ENCODE measurements at regions not wholly inside any gene's neighbourhood (a gene's known extent, or its start where the extent isn't known, plus 50 kb on each side); places are given as distances from the start of the nearest gene placed in this dataset.

GRCh38 chr10:64271983-64272382 lies 750.8 kb downstream of the REEP3 start (continued):
- no peak for TF ChIP-seq JUNB (CRISPR knock-in tag; IDR thresholded peaks at IDR 0.05; ENCODE audit: borderline replicate concordance)
- TF ChIP-seq SMARCC2 (IDR thresholded peaks at IDR 0.05) = no peak

DNA sequence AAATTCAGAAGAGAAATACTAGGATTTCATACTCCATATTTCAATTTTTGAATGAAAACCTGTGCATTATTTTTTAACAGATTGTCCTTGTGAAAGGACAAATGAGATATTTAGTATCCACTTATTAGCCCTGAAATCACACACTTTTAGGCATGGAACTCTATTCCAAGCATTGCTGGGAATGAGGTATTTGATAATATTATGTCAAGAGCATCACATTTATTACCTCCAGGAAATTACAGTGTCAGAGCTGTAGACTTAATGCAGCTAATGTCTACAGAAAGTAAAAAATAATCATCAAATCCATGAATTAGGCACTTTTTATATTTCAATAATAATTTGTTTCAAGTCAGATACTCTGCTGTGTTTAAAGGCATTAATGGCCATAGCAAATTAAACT lies 753.8 kb downstream of the REEP3 start:
- ChIA-PET POLR2A (no interaction called here), CTCF (ENCODE audit: low intra/inter-chr PET ratio, low total read pairs) (no interaction called here)
- Histone ChIP-seq H3K27me3 (ENCODE audit: control insufficient read depth in 1 of 2, insufficient read depth in 2 of 2, low read length in 2 of 2) (no peaks in the 10 kb centered on the region; a peak in 1 of 5 replicates), H3K36me3 (replicated peaks in 1 of 2; ENCODE audit: control insufficient read depth in 1 of 2, insufficient read depth in 2 of 2, low read length in 2 of 2) (no peaks in the 10 kb centered on the region), H3K27ac (ENCODE audit: extremely low read length, insufficient read depth, low read length) (no peak overlapping the region), H3K9me3 (ENCODE audit: low read length) (no peaks in the 10 kb centered on the region), H3K4me3 (replicated peaks in 1 of 3; ENCODE audit: insufficient read depth in 1 of 3, low read depth in 2 of 3, low read length in 3 of 3) (no peak overlapping the region), H3K4me1 (ENCODE audit: insufficient read depth, low read length) (no peaks in the 10 kb centered on the region), H2AFZ (ENCODE audit: low read length) (no peak overlapping the region), H3K4me2 (ENCODE audit: low read depth, low read length) (no peak overlapping the region), H3K79me2 (ENCODE audit: insufficient read depth, low read length) (no peaks in the 10 kb centered on the region), H4K20me1 (ENCODE audit: insufficient read depth, low read length) (no peaks in the 10 kb centered on the region), H3K9ac (ENCODE audit: insufficient read depth, low read depth, low read length) (no peak overlapping the region)
- no peak for FAIRE-seq
- intact Hi-C loops (cut with micrococcal nuclease; ENCODE audit: unreplicated experiment) = no loop called here
- in situ Hi-C loops (cut with HindIII; ENCODE audit: extremely low pct_ligation_motif_present, low pct_unique_long_range_greater_than_20kb) = no loop called here
- no peak for ATAC-seq
- BruUV-seq (replicated peaks) = no TSS peak
- DNase-seq (ENCODE audit: low spot score) = no peak
- TF ChIP-seq RFXANK (CRISPR knock-in tag; IDR thresholded peaks at IDR 0.05) (no peak), NCOA1 (CRISPR knock-in tag; IDR thresholded peaks at IDR 0.05) (no peak), ZNF251 (CRISPR knock-in tag; IDR thresholded peaks at IDR 0.05) (no peak), GATAD1 (CRISPR knock-in tag; IDR thresholded peaks at IDR 0.05) (no peak), ZBTB20 (CRISPR knock-in tag; IDR thresholded peaks at IDR 0.05; ENCODE audit: borderline replicate concordance, low read depth) (no peak), GTF2F1 (IDR thresholded peaks at IDR 0.05; ENCODE audit: low read length) (no peak), PLSCR1 (CRISPR knock-in tag; IDR thresholded peaks at IDR 0.05; ENCODE audit: borderline replicate concordance) (no peak), SSRP1 (CRISPR knock-in tag; IDR thresholded peaks at IDR 0.05) (no peak), ZNF441 (CRISPR knock-in tag; IDR thresholded peaks at IDR 0.05; ENCODE audit: borderline replicate concordance) (no peak), ZNF550 (CRISPR knock-in tag; IDR thresholded peaks at IDR 0.05; ENCODE audit: borderline replicate concordance) (no peak)
- TF ChIP-seq, protein P1, sequence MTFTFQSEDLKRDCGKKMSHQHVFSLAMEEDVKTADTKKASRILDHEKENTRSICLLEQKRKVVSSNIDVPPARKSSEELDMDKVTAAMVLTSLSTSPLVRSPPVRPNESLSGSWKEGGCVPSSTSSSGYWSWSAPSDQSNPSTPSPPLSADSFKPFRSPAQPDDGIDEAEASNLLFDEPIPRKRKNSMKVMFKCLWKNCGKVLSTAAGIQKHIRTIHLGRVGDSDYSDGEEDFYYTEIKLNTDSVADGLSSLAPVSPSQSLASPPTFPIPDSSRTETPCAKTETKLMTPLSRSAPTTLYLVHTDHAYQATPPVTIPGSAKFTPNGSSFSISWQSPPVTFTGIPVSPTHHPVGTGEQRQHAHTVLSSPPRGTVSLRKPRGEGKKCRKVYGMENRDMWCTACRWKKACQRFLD (CRISPR knock-in tag; IDR thresholded peaks at IDR 0.05; ENCODE audit: borderline replicate concordance) = no peak
- TF ChIP-seq, protein P2, sequence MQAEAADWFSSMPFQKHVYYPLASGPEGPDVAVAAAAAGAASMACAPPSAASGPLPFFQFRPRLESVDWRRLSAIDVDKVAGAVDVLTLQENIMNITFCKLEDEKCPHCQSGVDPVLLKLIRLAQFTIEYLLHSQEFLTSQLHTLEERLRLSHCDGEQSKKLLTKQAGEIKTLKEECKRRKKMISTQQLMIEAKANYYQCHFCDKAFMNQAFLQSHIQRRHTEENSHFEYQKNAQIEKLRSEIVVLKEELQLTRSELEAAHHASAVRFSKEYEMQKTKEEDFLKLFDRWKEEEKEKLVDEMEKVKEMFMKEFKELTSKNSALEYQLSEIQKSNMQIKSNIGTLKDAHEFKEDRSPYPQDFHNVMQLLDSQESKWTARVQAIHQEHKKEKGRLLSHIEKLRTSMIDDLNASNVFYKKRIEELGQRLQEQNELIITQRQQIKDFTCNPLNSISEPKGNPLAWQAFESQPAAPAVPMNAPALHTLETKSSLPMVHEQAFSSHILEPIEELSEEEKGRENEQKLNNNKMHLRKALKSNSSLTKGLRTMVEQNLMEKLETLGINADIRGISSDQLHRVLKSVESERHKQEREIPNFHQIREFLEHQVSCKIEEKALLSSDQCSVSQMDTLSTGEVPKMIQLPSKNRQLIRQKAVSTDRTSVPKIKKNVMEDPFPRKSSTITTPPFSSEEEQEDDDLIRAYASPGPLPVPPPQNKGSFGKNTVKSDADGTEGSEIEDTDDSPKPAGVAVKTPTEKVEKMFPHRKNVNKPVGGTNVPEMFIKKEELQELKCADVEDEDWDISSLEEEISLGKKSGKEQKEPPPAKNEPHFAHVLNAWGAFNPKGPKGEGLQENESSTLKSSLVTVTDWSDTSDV (CRISPR knock-in tag; IDR thresholded peaks at IDR 0.05) = no peak

Data from HepG2 (cell line).